IPS-20b (cell line): ENCODE measurements at regions not wholly inside any gene's neighbourhood (a gene's known extent, or its start where the extent isn't known, plus 50 kb on each side); places are given as distances from the start of the nearest gene placed in this dataset.

Experiments
- H3K27ac ChIP-seq: one replicate; pipeline ENCODE4 v1.5.1; 2013; ENCODE audit warnings: low read length
- H3K27me3 ChIP-seq: 2 replicates; pipeline ENCODE4 v1.6.1; 2013; ENCODE audit warnings: mild to moderate bottlenecking, low read length, inconsistent platforms; ENCODE audit not compliant: insufficient read depth
- H3K36me3 ChIP-seq: 2 replicates; pipeline ENCODE4 v1.6.1; 2013; ENCODE audit warnings: low read depth, mild to moderate bottlenecking, inconsistent platforms, low read length, moderate library complexity; ENCODE audit not compliant: insufficient read depth
- H3K4me1 ChIP-seq: 2 replicates; pipeline ENCODE4 v1.6.1; 2013; ENCODE audit warnings: mild to moderate bottlenecking, control low read depth, inconsistent platforms, low read length, moderate library complexity; ENCODE audit not compliant: insufficient read depth
- H3K4me3 ChIP-seq: 2 replicates; pipeline ENCODE4 v1.5.1; 2013; ENCODE audit warnings: mild to moderate bottlenecking, low read length, inconsistent platforms
- H3K9ac ChIP-seq: 2 replicates; pipeline ENCODE4 v1.6.1; 2013; ENCODE audit warnings: low read depth, mild to moderate bottlenecking, inconsistent platforms, low read length, moderate library complexity
- H3K9me3 ChIP-seq: 2 replicates; pipeline ENCODE4 v1.6.1; 2013; ENCODE audit warnings: mild to moderate bottlenecking, low read depth, low read length, inconsistent platforms; ENCODE audit not compliant: insufficient read depth

DNA sequence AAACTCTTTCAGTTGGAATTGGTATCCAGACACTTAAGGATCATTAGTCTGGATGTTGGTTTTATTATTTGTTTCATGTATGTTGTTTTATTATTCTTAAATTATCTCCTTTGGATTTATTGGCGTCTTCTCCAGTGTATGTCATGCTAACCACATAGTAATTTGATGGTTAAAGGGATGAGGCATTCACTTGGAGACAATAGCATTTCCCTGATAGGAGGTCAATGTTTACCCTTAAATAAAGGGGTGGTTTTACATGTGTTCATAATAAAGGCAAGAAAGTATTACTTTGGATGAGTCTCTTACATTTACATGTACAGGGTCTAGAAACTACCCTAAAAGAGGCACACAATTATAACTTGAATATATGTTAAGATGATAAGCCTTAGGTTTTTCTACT lies 51.2 kb upstream of the RNF144B start:
- H3K36me3 ChIP-seq = no peaks in the 10 kb centered on the region
- peak overlapping the region; percentile 26; the same call in 1 of the 2 replicates for H3K9ac ChIP-seq
- no peak overlapping the region for H3K4me3 ChIP-seq
- peaks cover 7% of the 10 kb centered on the region; the same call in 1 of the 2 replicates for H3K4me1 ChIP-seq
- H3K27ac ChIP-seq = no peak overlapping the region
- no peaks in the 10 kb centered on the region for H3K27me3 ChIP-seq
- H3K9me3 ChIP-seq = no peaks in the 10 kb centered on the region

- peaks cover 18% of the 10 kb centered on the region; the same call in 1 of the 2 replicates for H3K4me1 ChIP-seq
- no peaks in the 10 kb centered on the region for H3K36me3 ChIP-seq
- no peak overlapping the region for H3K4me3 ChIP-seq
- H3K9ac ChIP-seq = no peak overlapping the region
- no peaks in the 10 kb centered on the region for H3K9me3 ChIP-seq
- no peak overlapping the region for H3K27ac ChIP-seq
- H3K27me3 ChIP-seq = no peaks in the 10 kb centered on the region
These were observed 52.9 kb upstream of the RNF144B start for GRCh38 chr6:18334251-18334650.

DNA sequence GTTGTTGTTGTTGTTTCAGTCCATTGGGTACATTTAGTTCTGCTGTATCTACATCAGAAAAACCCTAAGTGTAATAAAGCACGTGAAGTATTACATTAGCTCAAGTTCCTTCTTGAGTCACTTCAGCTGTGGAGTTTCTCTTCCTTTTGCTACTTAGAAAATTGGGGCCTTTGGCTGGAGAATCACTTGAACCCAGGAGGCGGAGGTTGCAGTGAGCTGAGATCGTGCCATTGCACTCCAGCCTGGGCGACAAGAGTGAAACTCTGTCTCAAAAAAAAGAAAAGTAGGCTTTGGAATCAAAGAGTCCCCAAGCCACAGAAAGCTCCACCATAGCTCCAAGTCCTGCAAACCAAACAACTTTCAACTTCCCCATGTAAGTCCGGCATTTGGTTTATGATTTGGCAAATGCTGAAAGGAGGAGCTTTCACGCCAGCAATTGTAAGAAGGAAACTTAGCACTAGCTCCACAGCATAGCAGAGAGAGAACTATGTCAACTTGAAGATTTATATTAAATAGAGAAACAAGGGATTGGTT lies 56.5 kb upstream of the RNF144B start:
- no peaks in the 10 kb centered on the region for H3K36me3 ChIP-seq
- H3K27me3 ChIP-seq = no peaks in the 10 kb centered on the region
- no peak overlapping the region for H3K9ac ChIP-seq
- no peak overlapping the region for H3K4me3 ChIP-seq
- H3K4me1 ChIP-seq = peaks cover 11% of the 10 kb centered on the region; the same call in 1 of the 2 replicates
- H3K9me3 ChIP-seq = no peaks in the 10 kb centered on the region
- H3K27ac ChIP-seq = no peak overlapping the region

- no peak overlapping the region for H3K4me3 ChIP-seq
- peaks cover 11% of the 10 kb centered on the region; the same call in 1 of the 2 replicates for H3K4me1 ChIP-seq
- peak overlapping the region; percentile 30 for H3K27ac ChIP-seq
- H3K9me3 ChIP-seq = no peaks in the 10 kb centered on the region
- H3K27me3 ChIP-seq = no peaks in the 10 kb centered on the region
- no peaks in the 10 kb centered on the region for H3K36me3 ChIP-seq
- no peak overlapping the region for H3K9ac ChIP-seq
These were observed 57.4 kb upstream of the RNF144B start for GRCh38 chr6:18329776-18330175.

DNA sequence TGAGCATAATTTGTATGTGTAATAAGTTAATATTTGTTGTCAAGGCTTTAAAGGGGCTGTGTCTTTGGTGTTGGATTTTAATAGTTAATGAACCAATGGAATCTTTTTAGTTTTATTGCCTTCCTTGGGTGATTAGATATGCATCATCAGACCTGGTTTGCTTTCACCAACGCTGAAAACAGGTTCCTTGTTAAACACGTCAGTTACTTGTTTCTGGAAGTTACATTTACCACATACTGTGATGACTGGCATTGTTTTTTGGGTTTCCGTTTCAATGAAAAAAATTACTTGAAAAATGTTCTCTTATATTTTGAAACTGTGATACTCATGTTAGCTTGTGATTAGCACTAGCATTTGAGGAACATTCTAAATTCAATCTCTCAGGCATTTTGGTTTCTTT lies 58.6 kb upstream of the RNF144B start:
- no peaks in the 10 kb centered on the region for H3K36me3 ChIP-seq
- H3K27ac ChIP-seq = no peak overlapping the region
- H3K27me3 ChIP-seq = no peaks in the 10 kb centered on the region
- no peak overlapping the region for H3K9ac ChIP-seq
- no peak overlapping the region for H3K4me3 ChIP-seq
- no peaks in the 10 kb centered on the region for H3K9me3 ChIP-seq
- H3K4me1 ChIP-seq = peaks cover 11% of the 10 kb centered on the region; the same call in 1 of the 2 replicates

GRCh38 chr6:18328070-18328469 lies 59.1 kb upstream of the RNF144B start:
- Histone ChIP-seq H3K4me1 (peaks cover 11% of the 10 kb centered on the region; the same call in 1 of the 2 replicates), H3K9ac (no peak overlapping the region), H3K9me3 (no peaks in the 10 kb centered on the region), H3K27ac (no peak overlapping the region), H3K4me3 (no peak overlapping the region), H3K36me3 (no peaks in the 10 kb centered on the region), H3K27me3 (no peaks in the 10 kb centered on the region)

DNA sequence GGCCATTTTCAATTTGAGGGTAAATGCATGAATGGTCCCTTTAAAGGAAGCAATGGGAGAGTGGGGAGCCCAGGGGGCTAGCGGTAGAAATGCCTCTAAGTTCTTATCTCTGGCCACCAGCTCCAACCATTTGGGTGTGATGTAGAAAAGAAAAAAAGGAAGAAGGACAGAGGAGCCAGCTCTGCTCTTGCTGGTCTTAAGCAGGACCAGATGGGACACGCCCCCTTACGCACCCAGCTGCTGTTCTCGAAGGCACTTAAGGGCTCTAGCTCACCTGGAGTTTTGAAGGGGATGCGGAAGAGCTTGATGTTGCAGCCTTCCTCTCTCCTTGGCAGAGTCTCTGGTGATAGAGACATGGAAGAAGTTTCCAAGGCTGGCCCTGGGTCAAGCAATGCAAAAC lies 59.5 kb upstream of the RNF144B start:
- Histone ChIP-seq H3K27me3 (no peaks in the 10 kb centered on the region), H3K9ac (no peak overlapping the region), H3K9me3 (no peaks in the 10 kb centered on the region), H3K36me3 (no peaks in the 10 kb centered on the region), H3K27ac (no peak overlapping the region), H3K4me3 (no peak overlapping the region), H3K4me1 (peaks cover 11% of the 10 kb centered on the region; the same call in 1 of the 2 replicates)

GRCh38 chr6:18326980-18327379 lies 60.2 kb upstream of the RNF144B start:
- no peak overlapping the region for H3K27ac ChIP-seq
- no peak overlapping the region for H3K9ac ChIP-seq
- no peak overlapping the region for H3K4me3 ChIP-seq

DNA sequence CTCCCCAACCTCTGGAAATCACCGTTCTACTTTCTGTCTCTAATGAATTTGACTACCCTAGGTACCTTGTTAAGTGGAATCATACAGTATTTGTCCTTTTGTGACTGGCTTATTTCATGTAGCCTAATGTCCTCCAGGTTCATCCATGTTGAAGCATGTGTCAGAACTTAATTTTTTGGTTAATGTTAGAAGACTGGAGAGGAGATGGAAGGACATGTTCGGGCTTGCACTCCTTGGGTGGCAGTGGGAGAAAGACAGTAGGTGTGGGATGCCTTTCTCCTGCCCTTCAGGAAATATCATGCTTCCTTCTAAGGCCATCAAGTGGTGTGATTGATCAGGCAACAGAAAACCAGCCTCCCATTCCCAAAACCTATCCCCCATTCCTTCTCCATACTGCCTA lies 61.1 kb upstream of the RNF144B start:
- no peak overlapping the region for H3K27ac ChIP-seq
- peaks cover 11% of the 10 kb centered on the region; the same call in 1 of the 2 replicates for H3K4me1 ChIP-seq
- H3K9me3 ChIP-seq = no peaks in the 10 kb centered on the region
- no peak overlapping the region for H3K4me3 ChIP-seq
- no peak overlapping the region for H3K9ac ChIP-seq
- no peaks in the 10 kb centered on the region for H3K27me3 ChIP-seq
- no peaks in the 10 kb centered on the region for H3K36me3 ChIP-seq

More at GRCh38 chr6:18326980-18327379, 60.2 kb upstream of the RNF144B start:
- no peaks in the 10 kb centered on the region for H3K27me3 ChIP-seq
- H3K36me3 ChIP-seq = no peaks in the 10 kb centered on the region
- H3K4me1 ChIP-seq = peaks cover 11% of the 10 kb centered on the region; the same call in 1 of the 2 replicates
- H3K9me3 ChIP-seq = no peaks in the 10 kb centered on the region

DNA sequence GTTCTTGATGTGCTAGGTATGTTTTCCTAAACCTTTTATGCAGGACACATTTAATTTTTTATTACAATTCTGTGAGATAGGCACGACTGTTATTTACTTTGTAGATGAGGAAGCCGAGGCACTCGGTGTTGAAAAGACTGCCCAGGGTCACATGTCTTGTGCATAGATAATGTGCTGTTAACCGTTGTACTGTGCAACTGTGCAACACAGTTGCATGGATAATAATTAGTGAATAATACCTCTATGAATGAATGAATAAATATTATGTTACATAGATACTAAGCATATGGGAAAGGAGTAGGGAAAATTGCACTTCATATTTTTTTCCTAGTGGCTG lies 60.3 kb upstream of the DEK start:
- Histone ChIP-seq H3K27ac (no peak overlapping the region), H3K9ac (no peak overlapping the region), H3K4me1 (no peaks in the 10 kb centered on the region), H3K36me3 (no peaks in the 10 kb centered on the region), H3K27me3 (no peaks in the 10 kb centered on the region), H3K4me3 (no peak overlapping the region), H3K9me3 (no peaks in the 10 kb centered on the region)

DNA sequence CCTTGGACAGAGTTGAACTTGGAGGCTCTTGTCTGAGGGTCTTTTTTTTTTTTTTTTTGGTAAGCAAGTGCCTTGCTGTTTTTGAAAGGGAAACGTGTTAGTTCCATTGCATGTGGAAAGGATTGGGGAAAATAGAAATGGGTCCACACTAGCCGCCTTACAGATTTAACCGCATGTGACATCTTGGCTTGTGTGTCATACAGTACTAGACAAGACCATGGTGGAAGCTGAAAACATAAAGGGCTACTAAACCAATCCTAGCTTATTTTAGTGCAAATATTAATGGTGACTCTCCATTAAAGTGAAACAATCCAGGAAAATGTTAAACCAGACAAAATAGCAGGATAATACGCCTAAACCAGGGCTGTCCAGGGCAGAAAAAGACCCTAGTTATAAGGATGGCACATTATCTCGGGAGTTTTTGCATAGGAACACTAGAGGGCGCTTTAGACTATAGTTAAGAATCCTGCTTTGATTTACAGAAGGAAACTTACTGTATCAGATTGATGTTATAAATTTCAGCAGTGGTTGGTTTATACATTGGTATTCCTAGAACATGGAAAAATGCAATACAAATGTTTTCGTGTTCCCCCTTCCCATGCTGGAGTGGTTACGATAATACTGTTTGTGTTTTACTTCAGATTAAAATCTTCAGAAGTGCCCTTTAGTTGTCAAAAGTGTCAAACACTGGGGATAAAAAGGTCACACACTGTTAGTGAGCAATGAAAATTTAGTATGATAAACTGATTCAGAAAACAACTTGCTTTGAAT lies 59.8 kb upstream of the DEK start:
- no peaks in the 10 kb centered on the region for H3K4me1 ChIP-seq
- H3K36me3 ChIP-seq = no peaks in the 10 kb centered on the region
- no peak overlapping the region for H3K27ac ChIP-seq
- H3K4me3 ChIP-seq = no peak overlapping the region
- H3K9ac ChIP-seq = no peak overlapping the region
- no peaks in the 10 kb centered on the region for H3K9me3 ChIP-seq
- no peaks in the 10 kb centered on the region for H3K27me3 ChIP-seq

GRCh38 chr6:18317850-18318249 lies 53.5 kb upstream of the DEK start:
- no peak overlapping the region for H3K27ac ChIP-seq
- no peak overlapping the region for H3K9ac ChIP-seq
- H3K9me3 ChIP-seq = no peaks in the 10 kb centered on the region
- H3K27me3 ChIP-seq = no peaks in the 10 kb centered on the region
- H3K36me3 ChIP-seq = no peaks in the 10 kb centered on the region
- H3K4me1 ChIP-seq = no peaks in the 10 kb centered on the region
- no peak overlapping the region for H3K4me3 ChIP-seq
